SU-DHL-6 (cell line): ENCODE measurements at regions not wholly inside any gene's neighbourhood (a gene's known extent, or its start where the extent isn't known, plus 50 kb on each side); places are given as distances from the start of the nearest gene placed in this dataset.

Experiments used
- H2AFZ ChIP-seq: fragments of 200-600 bp; sonication (generic); 2 replicates; pipeline ENCODE4 v1.6.1; 2014; ENCODE audit warnings: low read depth, mild to moderate bottlenecking, moderate library complexity, mixed read lengths, antibody characterized with exemption, low read length; ENCODE audit not compliant: severe bottlenecking
- H3F3A ChIP-seq: fragments of 200-600 bp; shearing (Covaris generic); 2 replicates; pipeline ENCODE4 v1.6.0; 2016; ENCODE audit warnings: antibody characterized with exemption, mild to moderate bottlenecking; ENCODE audit not compliant: insufficient read depth
- H3K27ac ChIP-seq: fragments of 200-600 bp; sonication (generic); 2 replicates; pipeline ENCODE4 v1.5.1; 2016; ENCODE audit warnings: low read depth, mild to moderate bottlenecking, low read length, moderate library complexity, mixed read lengths
- H3K27me3 ChIP-seq: fragments of 200-600 bp; sonication (generic), shearing (Covaris generic); 2 replicates; pipeline ENCODE4 v1.6.0; 2014; ENCODE audit warnings: mild to moderate bottlenecking, low read length
- H3K36me3 ChIP-seq: fragments of 200-600 bp; sonication (generic); 2 replicates; pipeline ENCODE4 v1.6.1; 2014; ENCODE audit warnings: mild to moderate bottlenecking, low read length, mixed read lengths
- H3K4me2 ChIP-seq: fragments of 300-600, 200-600 bp; shearing (Covaris generic), sonication (generic); 2 replicates; pipeline ENCODE4 v1.6.0; 2014; ENCODE audit warnings: low read length, low read depth, mild to moderate bottlenecking; ENCODE audit not compliant: poor library complexity, severe bottlenecking
- H3K4me3 ChIP-seq: fragments of 200-600 bp; sonication (generic); 2 replicates; pipeline ENCODE4 v1.5.1; 2014; ENCODE audit warnings: antibody characterized with exemption, low read length, mild to moderate bottlenecking, mixed read lengths; ENCODE audit not compliant: insufficient read depth, poor library complexity, severe bottlenecking
- H3K79me2 ChIP-seq: fragments of 200-600 bp; sonication (generic); 2 replicates; pipeline ENCODE4 v1.6.1; 2014; ENCODE audit warnings: mild to moderate bottlenecking, low read length, moderate library complexity; ENCODE audit not compliant: insufficient read depth
- H3K9ac ChIP-seq: fragments of 200-600 bp; sonication (generic); 2 replicates; pipeline ENCODE4 v1.7.0; 2014; ENCODE audit warnings: mild to moderate bottlenecking, low read length
- H3K9me2 ChIP-seq: fragments of 200-600 bp; sonication (generic); replicated peaks from 2 replicates; pipeline ENCODE4 v1.6.1; 2014; ENCODE audit warnings: low read length; ENCODE audit not compliant: insufficient read depth
- H3K9me3 ChIP-seq: fragments of 200-600 bp; sonication (generic); 2 replicates; pipeline ENCODE4 v1.6.1; 2014; ENCODE audit warnings: low read length, mixed read lengths; ENCODE audit not compliant: insufficient read depth
- H4K20me1 ChIP-seq: fragments of 200-600 bp; sonication (generic); 2 replicates; pipeline ENCODE4 v1.6.1; 2014; ENCODE audit warnings: low read depth, mild to moderate bottlenecking, antibody characterized with exemption, low read length, moderate library complexity, mixed read lengths
- CTCF ChIP-seq: fragments of 200-600 bp; sonication (generic); IDR thresholded peaks from one replicate; pipeline ENCODE4 v1.5.1; 2017; ENCODE audit warnings: antibody characterized with exemption, mild to moderate bottlenecking, low read length, moderate library complexity; ENCODE audit not compliant: insufficient read depth, poor library complexity, severe bottlenecking
- EZH2phosphoT487 ChIP-seq: fragments of 200-600 bp; sonication (generic), shearing (Covaris generic); conservative IDR thresholded peaks from 2 replicates; pipeline ENCODE4 v1.6.1; 2018; ENCODE audit warnings: mild to moderate bottlenecking, antibody characterized with exemption, low read length, moderate library complexity, mixed read lengths

DNA sequence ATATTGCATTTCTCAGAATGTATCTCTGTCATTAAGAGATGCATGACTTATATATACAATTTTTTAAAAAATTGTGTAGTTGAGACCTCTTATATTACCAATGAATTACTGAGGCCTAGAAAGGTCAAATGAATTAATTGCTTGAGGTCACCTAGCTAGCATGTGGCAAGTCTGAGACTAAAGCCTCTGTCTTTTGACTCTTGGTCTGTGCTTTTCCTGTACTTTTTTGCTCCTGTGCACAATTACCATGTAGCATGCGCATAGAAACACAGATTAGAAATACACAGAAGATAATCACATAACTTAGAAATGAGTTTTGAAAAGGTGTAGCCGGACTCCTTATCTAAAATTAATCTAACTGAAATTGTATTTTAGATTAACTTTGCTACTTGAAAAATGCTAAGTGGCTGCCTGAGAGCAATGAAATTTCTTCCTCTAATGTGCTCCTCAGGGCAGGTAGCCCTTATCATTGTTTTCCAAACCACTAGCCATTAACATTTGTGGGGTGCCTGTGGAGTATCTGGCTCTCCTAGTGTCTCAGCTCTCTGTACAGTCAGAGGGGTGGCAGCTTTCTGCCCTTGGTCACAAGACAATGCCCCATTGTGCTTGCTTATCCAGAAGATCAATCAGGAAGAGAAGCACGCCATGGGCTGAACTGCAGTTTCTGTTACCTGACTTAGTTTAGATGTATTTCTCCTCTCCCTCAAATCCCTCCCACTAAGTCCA, 119.6 kb downstream of the RFC3 start:
- Histone ChIP-seq H2AFZ (no peak overlapping the region), H4K20me1 (no peaks in the 10 kb centered on the region), H3K4me3 (no peak overlapping the region), H3K79me2 (no peaks in the 10 kb centered on the region), H3K9me3 (no peaks in the 10 kb centered on the region), H3K27ac (no peak overlapping the region), H3K36me3 (no peaks in the 10 kb centered on the region), H3K9ac (no peak overlapping the region), H3F3A (no peaks in the 10 kb centered on the region), H3K27me3 (no peaks in the 10 kb centered on the region), H3K9me2 (no peaks in the 10 kb centered on the region), H3K4me2 (no peak overlapping the region)
- TF ChIP-seq CTCF = no peak
- TF ChIP-seq EZH2phosphoT487 = no peak

DNA sequence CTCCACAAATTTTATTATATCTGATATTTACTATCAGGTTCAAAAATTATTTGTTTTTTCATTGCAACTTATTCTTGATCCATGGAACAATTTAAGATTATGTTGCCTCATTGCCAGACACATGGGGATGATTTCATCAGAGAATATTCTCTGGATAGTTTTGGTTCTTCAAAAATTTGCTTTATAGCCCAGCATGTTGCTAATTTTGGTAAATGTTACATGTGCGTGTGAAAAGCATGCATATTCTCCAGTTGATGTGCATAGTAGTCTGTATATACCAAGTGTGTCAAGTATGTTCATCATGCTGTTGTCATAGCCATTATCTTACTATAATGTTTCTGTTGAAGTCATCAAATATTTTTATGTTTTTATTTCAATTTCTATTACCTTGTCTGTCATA, 122.3 kb downstream of the RFC3 start:
- Histone ChIP-seq H3K9me3 (no peaks in the 10 kb centered on the region), H4K20me1 (no peaks in the 10 kb centered on the region), H3K4me2 (no peak overlapping the region), H2AFZ (no peak overlapping the region), H3F3A (no peaks in the 10 kb centered on the region), H3K9ac (no peak overlapping the region), H3K9me2 (no peaks in the 10 kb centered on the region), H3K36me3 (no peaks in the 10 kb centered on the region), H3K79me2 (no peaks in the 10 kb centered on the region), H3K4me3 (no peak overlapping the region), H3K27me3 (no peaks in the 10 kb centered on the region), H3K27ac (no peak overlapping the region)
- TF ChIP-seq EZH2phosphoT487 (no peak), CTCF (no peak)

DNA sequence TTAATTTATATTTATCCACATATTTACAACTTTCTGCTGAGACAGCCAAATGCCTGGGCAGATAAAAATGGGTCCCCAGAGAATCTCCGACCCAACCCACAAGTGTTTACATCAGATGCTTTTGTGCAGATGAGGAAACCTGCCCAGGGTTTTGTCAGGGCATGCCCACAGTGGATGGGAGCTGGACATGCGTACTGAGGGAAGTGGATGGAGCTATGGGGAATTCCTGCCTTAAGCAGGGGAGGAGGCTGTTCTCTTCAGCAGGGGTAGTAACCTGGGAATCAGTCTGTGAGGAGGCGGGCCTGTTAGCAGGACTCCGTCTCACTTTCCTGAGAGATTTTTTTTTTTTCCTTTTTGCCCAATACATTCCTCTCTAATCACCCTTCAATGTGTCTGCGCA, 122.9 kb downstream of the RFC3 start:
- no peak overlapping the region for H3K27ac ChIP-seq
- no peaks in the 10 kb centered on the region for H3F3A ChIP-seq
- no peaks in the 10 kb centered on the region for H4K20me1 ChIP-seq
- H3K4me3 ChIP-seq = no peak overlapping the region
- H3K9me3 ChIP-seq = no peaks in the 10 kb centered on the region
- H3K27me3 ChIP-seq = no peaks in the 10 kb centered on the region
- H2AFZ ChIP-seq = no peak overlapping the region
- H3K9ac ChIP-seq = no peak overlapping the region
- no peaks in the 10 kb centered on the region for H3K9me2 ChIP-seq
- H3K4me2 ChIP-seq = no peak overlapping the region
- H3K36me3 ChIP-seq = no peaks in the 10 kb centered on the region
- H3K79me2 ChIP-seq = no peaks in the 10 kb centered on the region
- TF ChIP-seq CTCF (no peak), EZH2phosphoT487 (no peak)

DNA sequence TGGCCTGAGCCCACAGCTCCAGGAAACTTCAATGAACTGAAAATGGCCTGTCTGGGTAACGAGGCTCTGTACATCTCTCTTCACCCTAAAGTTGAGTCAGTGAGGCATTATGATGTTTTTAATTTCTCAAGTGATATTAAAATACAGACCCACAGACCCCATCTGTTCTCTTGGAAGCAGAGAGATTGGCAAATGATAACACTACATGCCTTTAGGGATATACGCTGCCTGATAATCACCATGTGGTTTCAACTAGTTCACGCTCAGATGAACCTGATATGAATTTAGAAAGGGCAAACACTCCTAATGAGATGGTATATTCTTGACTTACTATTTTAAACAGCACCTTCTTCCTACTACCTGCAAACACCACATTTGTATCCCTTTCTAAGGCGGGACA, 127.5 kb downstream of the RFC3 start:
- no peak for TF ChIP-seq EZH2phosphoT487
- TF ChIP-seq CTCF = no peak
- no peak overlapping the region for H3K4me3 ChIP-seq
- H3K79me2 ChIP-seq = no peaks in the 10 kb centered on the region
- no peaks in the 10 kb centered on the region for H3K9me3 ChIP-seq
- no peak overlapping the region for H3K9ac ChIP-seq
- no peaks in the 10 kb centered on the region for H4K20me1 ChIP-seq
- no peak overlapping the region for H3K27ac ChIP-seq
- H3K4me2 ChIP-seq = no peak overlapping the region
- H3K9me2 ChIP-seq = no peaks in the 10 kb centered on the region
- no peaks in the 10 kb centered on the region for H3K27me3 ChIP-seq
- no peaks in the 10 kb centered on the region for H3F3A ChIP-seq
- no peaks in the 10 kb centered on the region for H3K36me3 ChIP-seq
- no peak overlapping the region for H2AFZ ChIP-seq
